ENCODE measurements at regions not wholly inside any gene's neighbourhood (a gene's known extent, or its start where the extent isn't known, plus 50 kb on each side); places are given as distances from the start of the nearest gene placed in this dataset.

DNA sequence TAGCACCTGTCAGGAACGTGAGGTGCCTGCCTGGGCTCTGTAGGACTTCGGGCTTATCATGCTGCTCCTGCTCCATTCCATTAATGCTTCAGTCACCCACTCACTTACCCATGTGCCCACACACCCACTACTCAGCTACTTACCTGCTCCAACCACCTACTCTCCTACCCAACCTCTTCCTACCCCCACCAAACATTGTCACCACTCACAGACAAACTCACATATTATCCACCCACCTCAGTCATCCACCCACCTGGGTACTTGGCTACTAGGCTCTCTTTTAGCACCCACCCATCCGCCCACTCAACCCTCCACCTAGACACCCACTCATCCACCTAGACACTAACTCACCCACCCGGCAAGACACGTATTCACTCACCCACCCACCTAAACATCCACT lies 724.7 kb upstream of the RAB6C start:
- no peak for TF ChIP-seq EZH2 (IDR thresholded peaks at IDR 0.05; ENCODE audit: low read length)
- TF ChIP-seq, protein P1, sequence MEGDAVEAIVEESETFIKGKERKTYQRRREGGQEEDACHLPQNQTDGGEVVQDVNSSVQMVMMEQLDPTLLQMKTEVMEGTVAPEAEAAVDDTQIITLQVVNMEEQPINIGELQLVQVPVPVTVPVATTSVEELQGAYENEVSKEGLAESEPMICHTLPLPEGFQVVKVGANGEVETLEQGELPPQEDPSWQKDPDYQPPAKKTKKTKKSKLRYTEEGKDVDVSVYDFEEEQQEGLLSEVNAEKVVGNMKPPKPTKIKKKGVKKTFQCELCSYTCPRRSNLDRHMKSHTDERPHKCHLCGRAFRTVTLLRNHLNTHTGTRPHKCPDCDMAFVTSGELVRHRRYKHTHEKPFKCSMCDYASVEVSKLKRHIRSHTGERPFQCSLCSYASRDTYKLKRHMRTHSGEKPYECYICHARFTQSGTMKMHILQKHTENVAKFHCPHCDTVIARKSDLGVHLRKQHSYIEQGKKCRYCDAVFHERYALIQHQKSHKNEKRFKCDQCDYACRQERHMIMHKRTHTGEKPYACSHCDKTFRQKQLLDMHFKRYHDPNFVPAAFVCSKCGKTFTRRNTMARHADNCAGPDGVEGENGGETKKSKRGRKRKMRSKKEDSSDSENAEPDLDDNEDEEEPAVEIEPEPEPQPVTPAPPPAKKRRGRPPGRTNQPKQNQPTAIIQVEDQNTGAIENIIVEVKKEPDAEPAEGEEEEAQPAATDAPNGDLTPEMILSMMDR (optimal IDR thresholded peaks at IDR 0.05 in 1 of 3, IDR thresholded peaks at IDR 0.05 in 1 of 3, conservative IDR thresholded peaks at IDR 0.05 in 1 of 3; ENCODE audit: extremely low read depth in 1 of 3, insufficient read depth in 2 of 3, low read length in 3 of 3), result no peak
